Panc1 (cell line): ENCODE measurements at regions not wholly inside any gene's neighbourhood (a gene's known extent, or its start where the extent isn't known, plus 50 kb on each side); places are given as distances from the start of the nearest gene placed in this dataset.

Source experiments
- ATAC-seq: fragments of 200-7000 bp; cut with Tn5 transposase; 2 replicates; pipeline ENCODE4 v1.9.1; 2020; ENCODE audit warnings: mild to moderate bottlenecking, moderate library complexity
- BruUV-seq: library from RNA; stranded (reverse); fragments of 400-500 nt; replicated peaks from 2 replicates; lab custom pipeline; 2021; lab: Mats Ljungman, UMichigan
- CTCF ChIA-PET: fragments of 300-600 bp; sonication (Branson Sonifier 250); formaldehyde crosslinking; loops from one replicate; lab custom pipeline; 2022; ENCODE audit warnings: antibody characterized with exemption; lab: Charles Lee
- POLR2A ChIA-PET: fragments of 300-600 bp; sonication (Branson Sonifier 250); formaldehyde crosslinking; loops from one replicate; lab custom pipeline; 2022; ENCODE audit warnings: antibody characterized with exemption; lab: Charles Lee
- DNase-seq: peaks from one replicate; pipeline ENCODE4 v3.0.0-alpha.2; 2010; ENCODE audit warnings: low read depth, low spot score
- H3K27ac ChIP-seq: 2 replicates; pipeline ENCODE4 v1.5.1; 2011; ENCODE audit warnings: mild to moderate bottlenecking, low read length, inconsistent platforms
- H3K27me3 ChIP-seq: fragments of 200-500 bp; sonication (Bioruptor generic); 2 replicates; pipeline ENCODE4 v1.6.0; 2014; ENCODE audit warnings: low read length, inconsistent platforms; ENCODE audit not compliant: control insufficient read depth, insufficient read depth
- H3K36me3 ChIP-seq: fragments of 200-500 bp; sonication (Bioruptor generic); 2 replicates; pipeline ENCODE4 v1.5.1; 2014; ENCODE audit warnings: inconsistent platforms, mild to moderate bottlenecking, low read length, moderate library complexity; ENCODE audit not compliant: control insufficient read depth, insufficient read depth
- H3K4me1 ChIP-seq: 2 replicates; pipeline ENCODE4 v1.5.1; 2011; ENCODE audit warnings: inconsistent platforms, mild to moderate bottlenecking, low read length, moderate library complexity; ENCODE audit not compliant: control insufficient read depth, insufficient read depth
- H3K4me3 ChIP-seq, 2 experiments: 2 replicates each; pipeline ENCODE4 v1.5.1; 2011 to 2012; ENCODE audit warnings: low read depth in 2 of 2, low read length in 2 of 2, mild to moderate bottlenecking in 2 of 2, inconsistent platforms in 1 of 2, moderate library complexity in 1 of 2
- H3K9me3 ChIP-seq: fragments of 200-500 bp; sonication (Bioruptor generic); 2 replicates; pipeline ENCODE4 v1.5.1; 2014; ENCODE audit warnings: low read depth, mild to moderate bottlenecking, inconsistent platforms, low read length, moderate library complexity; ENCODE audit not compliant: control insufficient read depth, insufficient read depth
- CTCF ChIP-seq: fragments of 450-650 bp; IDR thresholded peaks from 2 replicates; pipeline ENCODE4 v1.5.1; 2017; ENCODE audit warnings: mild to moderate bottlenecking
- POLR2AphosphoS5 ChIP-seq: IDR thresholded peaks from 2 replicates; pipeline ENCODE4 v1.6.1; 2012; ENCODE audit warnings: mild to moderate bottlenecking, low read depth, low read length, moderate library complexity
- REST ChIP-seq, 2 experiments: IDR thresholded peaks; 2 replicates each; pipeline ENCODE4 v1.6.1; 2011 to 2012; ENCODE audit warnings: low read depth in 2 of 2, control low read depth in 1 of 2, low read length in 1 of 2, mild to moderate bottlenecking in 1 of 2, moderate library complexity in 1 of 2; ENCODE audit not compliant: insufficient read depth in 1 of 2
- SIN3A ChIP-seq: IDR thresholded peaks from 2 replicates; pipeline ENCODE4 v1.6.1; 2012; ENCODE audit warnings: low read depth, mild to moderate bottlenecking, low read length, moderate library complexity, borderline replicate concordance; ENCODE audit not compliant: insufficient read depth
- TCF7L2 ChIP-seq: IDR thresholded peaks from 2 replicates; pipeline ENCODE4 v1.6.1; 2011; ENCODE audit warnings: mild to moderate bottlenecking, low read depth, low read length, inconsistent platforms
- in situ Hi-C: cut with HindIII; loops from 2 replicates; pipeline ENCODE4 v1.10.0; 2016; ENCODE audit warnings: low sequenced_read_pairs, low pct_unique_long_range_greater_than_20kb
- intact Hi-C: fragments of 100-400 bp; cut with micrococcal nuclease; formaldehyde crosslinking; loops from one replicate; pipeline ENCODE4 v1.10.0; 2022; ENCODE audit not compliant: unreplicated experiment

GRCh38 chr7:85757348-85757747 is 570.5 kb upstream of the SEMA3D start:
- Histone ChIP-seq H3K4me3 (no peak overlapping the region), H3K27ac (no peak overlapping the region), H3K9me3 (no peaks in the 10 kb centered on the region), H3K4me1 (no peaks in the 10 kb centered on the region), H3K27me3 (no peaks in the 10 kb centered on the region), H3K36me3 (no peaks in the 10 kb centered on the region)
- no peak for TF ChIP-seq REST (IDR thresholded peaks at IDR 0.05; ENCODE audit: insufficient read depth in 1 of 2, low read depth in 2 of 2, low read length in 1 of 2)
- TF ChIP-seq TCF7L2 = no peak
- no peak for TF ChIP-seq SIN3A
- no peak for TF ChIP-seq CTCF
- no peak for TF ChIP-seq POLR2AphosphoS5
- intact Hi-C loops (loop anchor here (10.0 kb wide), 2 partner anchors 163 to 573 kb away; partner anchors contain the start of gene SEMA3D), in situ Hi-C loops (no loop called here)
- DNase-seq = no peak
- ATAC-seq = no peak
- CTCF ChIA-PET = no interaction called here
- no TSS peak for BruUV-seq
- POLR2A ChIA-PET = no interaction called here

GRCh38 chr7:85750454-85750949 is 563.6 kb upstream of the SEMA3D start:
- BruUV-seq = no TSS peak
- in situ Hi-C loops = no loop called here
- no peaks in the 10 kb centered on the region for H3K27me3 ChIP-seq
- ATAC-seq (peak; percentile 87), DNase-seq (peak; percentile 39)
- POLR2A ChIA-PET = no interaction called here
- TF ChIP-seq CTCF (peak; percentile 80), TCF7L2 (no peak), SIN3A (no peak)
- H3K4me3 ChIP-seq = no peak overlapping the region
- no peak overlapping the region for H3K27ac ChIP-seq
- no peaks in the 10 kb centered on the region for H3K36me3 ChIP-seq
- CTCF ChIA-PET = no interaction called here
- intact Hi-C loops = loop anchor here (5.0 to 10.0 kb wide), 3 partner anchors 156 to 708 kb away; partner anchors contain the start of gene SEMA3D
- no peaks in the 10 kb centered on the region for H3K4me1 ChIP-seq
- H3K9me3 ChIP-seq = no peaks in the 10 kb centered on the region
